ENCODE measurements at regions not wholly inside any gene's neighbourhood (a gene's known extent, or its start where the extent isn't known, plus 50 kb on each side); places are given as distances from the start of the nearest gene placed in this dataset.

DNA sequence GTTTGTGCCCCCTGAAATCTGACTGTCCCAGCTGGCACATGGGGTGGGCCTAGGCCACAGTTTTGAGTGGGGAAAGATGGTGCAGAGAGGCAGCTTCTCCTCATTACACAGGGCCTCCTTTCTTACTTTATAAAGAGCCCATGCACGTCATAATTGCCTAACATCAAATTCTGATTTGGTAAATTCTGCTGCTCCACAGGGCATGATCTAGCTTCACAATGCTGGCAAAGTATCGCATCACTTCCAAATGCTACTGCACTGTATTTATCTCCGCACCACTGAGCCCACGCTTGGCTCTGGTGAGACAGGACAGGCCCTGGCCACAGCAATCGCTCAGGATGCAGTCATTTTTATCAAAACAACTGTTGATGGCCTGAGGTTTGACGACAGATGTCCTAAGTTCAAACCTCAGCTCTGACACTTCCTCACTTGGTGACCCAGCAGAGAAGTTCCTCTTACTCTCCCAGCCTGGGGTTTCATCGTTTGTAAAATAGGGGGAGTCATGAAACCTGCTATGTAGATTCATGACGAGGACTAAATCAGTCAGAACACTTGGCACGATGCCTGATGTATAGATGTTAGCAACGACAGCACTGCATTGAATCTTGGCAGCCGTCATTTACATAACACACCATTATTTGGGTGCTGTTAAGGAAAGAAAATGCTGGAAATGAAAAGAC is 187.9 kb downstream of the TTLL2 start:
- peaks cover 2% of the 10 kb centered on the region for H3K4me1 Mint-ChIP-seq
- Histone ChIP-seq H3K27ac (ENCODE audit: low read depth, low read length) (no peak overlapping the region), H3K4me3 (ENCODE audit: low read length) (no peak overlapping the region), H3K36me3 (ENCODE audit: control insufficient read depth, insufficient read depth, low read length) (no peaks in the 10 kb centered on the region), H3K9ac (ENCODE audit: extremely low read depth, low read length, poor library complexity, severe bottlenecking) (no peak overlapping the region), H3K27me3 (ENCODE audit: control insufficient read depth, insufficient read depth, low read length, poor library complexity, severe bottlenecking) (no peaks in the 10 kb centered on the region), H3K9me3 (ENCODE audit: control insufficient read depth, low read length) (no peaks in the 10 kb centered on the region), H3K4me1 (ENCODE audit: control insufficient read depth, insufficient read depth, low read length) (peaks cover 10% of the 10 kb centered on the region)
- H3K27me3 Mint-ChIP-seq (ENCODE audit: insufficient read depth) = peaks cover 8% of the 10 kb centered on the region
- no peaks in the 10 kb centered on the region for H3K9me3 Mint-ChIP-seq
- 91 to 99% methylated on average over 7 to 11 of the region's 11 CpGs for WGBS, 2 experiments (ENCODE audit: insufficient coverage in 1 of 2, insufficient read length in 1 of 2)
- no peaks in the 10 kb centered on the region for H3K36me3 Mint-ChIP-seq (ENCODE audit: low read depth)
- no peak overlapping the region for H3K4me3 Mint-ChIP-seq
- TF ChIP-seq, protein P1, sequence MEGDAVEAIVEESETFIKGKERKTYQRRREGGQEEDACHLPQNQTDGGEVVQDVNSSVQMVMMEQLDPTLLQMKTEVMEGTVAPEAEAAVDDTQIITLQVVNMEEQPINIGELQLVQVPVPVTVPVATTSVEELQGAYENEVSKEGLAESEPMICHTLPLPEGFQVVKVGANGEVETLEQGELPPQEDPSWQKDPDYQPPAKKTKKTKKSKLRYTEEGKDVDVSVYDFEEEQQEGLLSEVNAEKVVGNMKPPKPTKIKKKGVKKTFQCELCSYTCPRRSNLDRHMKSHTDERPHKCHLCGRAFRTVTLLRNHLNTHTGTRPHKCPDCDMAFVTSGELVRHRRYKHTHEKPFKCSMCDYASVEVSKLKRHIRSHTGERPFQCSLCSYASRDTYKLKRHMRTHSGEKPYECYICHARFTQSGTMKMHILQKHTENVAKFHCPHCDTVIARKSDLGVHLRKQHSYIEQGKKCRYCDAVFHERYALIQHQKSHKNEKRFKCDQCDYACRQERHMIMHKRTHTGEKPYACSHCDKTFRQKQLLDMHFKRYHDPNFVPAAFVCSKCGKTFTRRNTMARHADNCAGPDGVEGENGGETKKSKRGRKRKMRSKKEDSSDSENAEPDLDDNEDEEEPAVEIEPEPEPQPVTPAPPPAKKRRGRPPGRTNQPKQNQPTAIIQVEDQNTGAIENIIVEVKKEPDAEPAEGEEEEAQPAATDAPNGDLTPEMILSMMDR (conservative IDR thresholded peaks at IDR 0.05) = no peak
- H3K27ac Mint-ChIP-seq = no peak overlapping the region
- DNase-seq = no peak

DNA sequence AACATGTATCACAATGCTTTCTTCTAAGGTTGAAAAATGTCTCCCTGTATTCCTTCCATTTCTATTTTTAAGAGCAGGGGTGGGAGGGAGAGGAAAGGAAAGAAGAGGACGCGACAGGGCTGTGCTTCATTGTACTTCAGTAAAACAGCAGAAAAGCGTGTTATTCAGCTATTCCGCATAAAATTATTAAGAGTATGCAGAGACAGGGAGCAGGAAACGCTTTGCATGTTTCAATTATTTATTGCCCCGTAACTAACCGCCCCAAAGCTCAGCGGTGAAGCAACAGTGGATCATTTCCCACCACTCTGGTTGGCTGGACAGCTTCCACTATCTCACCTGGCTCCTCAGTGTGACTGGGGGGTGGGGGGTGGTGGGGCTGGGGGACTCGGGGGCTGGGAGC is 188.9 kb downstream of the TTLL2 start:
- H3K27me3 Mint-ChIP-seq (ENCODE audit: insufficient read depth) = peaks cover 8% of the 10 kb centered on the region
- no peaks in the 10 kb centered on the region for H3K36me3 Mint-ChIP-seq (ENCODE audit: low read depth)
- no peaks in the 10 kb centered on the region for H3K9me3 Mint-ChIP-seq
- Histone ChIP-seq H3K36me3 (ENCODE audit: control insufficient read depth, insufficient read depth, low read length) (no peaks in the 10 kb centered on the region), H3K27ac (ENCODE audit: low read depth, low read length) (no peak overlapping the region), H3K4me3 (ENCODE audit: low read length) (no peak overlapping the region), H3K27me3 (ENCODE audit: control insufficient read depth, insufficient read depth, low read length, poor library complexity, severe bottlenecking) (no peaks in the 10 kb centered on the region), H3K9me3 (ENCODE audit: control insufficient read depth, low read length) (no peaks in the 10 kb centered on the region), H3K9ac (ENCODE audit: extremely low read depth, low read length, poor library complexity, severe bottlenecking) (no peak overlapping the region), H3K4me1 (ENCODE audit: control insufficient read depth, insufficient read depth, low read length) (peaks cover 11% of the 10 kb centered on the region)
- WGBS, 2 experiments (ENCODE audit: insufficient coverage in 1 of 2, insufficient read length in 1 of 2) = 92 to 96% methylated on average over 5 to 8 of the region's 9 CpGs
- no peak overlapping the region for H3K27ac Mint-ChIP-seq
- DNase-seq = no peak
- TF ChIP-seq, protein P1 (conservative IDR thresholded peaks at IDR 0.05) = no peak
- peaks cover 2% of the 10 kb centered on the region for H3K4me1 Mint-ChIP-seq
- no peak overlapping the region for H3K4me3 Mint-ChIP-seq

DNA sequence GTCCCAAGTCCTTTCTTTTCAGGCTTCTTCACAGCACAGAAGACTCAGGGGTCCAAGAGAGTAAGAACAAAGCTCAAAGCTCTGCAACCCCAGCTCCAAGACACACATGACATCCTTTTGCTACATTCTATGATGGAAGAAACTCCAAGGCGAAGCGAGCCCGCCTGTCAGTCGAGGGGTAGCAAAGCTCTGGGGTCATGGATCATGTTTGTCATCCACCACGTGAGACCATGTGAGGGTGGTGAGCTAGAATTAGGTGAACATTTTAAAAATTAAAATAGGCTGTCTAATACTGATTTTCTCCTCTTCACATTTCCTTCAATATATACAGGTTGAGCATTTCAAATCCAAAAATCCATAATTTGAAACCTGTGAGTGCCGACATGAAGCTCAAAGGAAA is 189.6 kb downstream of the TTLL2 start:
- peaks cover 2% of the 10 kb centered on the region for H3K4me1 Mint-ChIP-seq
- TF ChIP-seq, protein P1 (conservative IDR thresholded peaks at IDR 0.05) = no peak
- H3K9me3 Mint-ChIP-seq = no peaks in the 10 kb centered on the region
- Histone ChIP-seq H3K27me3 (ENCODE audit: control insufficient read depth, insufficient read depth, low read length, poor library complexity, severe bottlenecking) (no peaks in the 10 kb centered on the region), H3K36me3 (ENCODE audit: control insufficient read depth, insufficient read depth, low read length) (no peaks in the 10 kb centered on the region), H3K9ac (ENCODE audit: extremely low read depth, low read length, poor library complexity, severe bottlenecking) (no peak overlapping the region), H3K9me3 (ENCODE audit: control insufficient read depth, low read length) (no peaks in the 10 kb centered on the region), H3K4me3 (ENCODE audit: low read length) (no peak overlapping the region), H3K27ac (ENCODE audit: low read depth, low read length) (no peak overlapping the region), H3K4me1 (ENCODE audit: control insufficient read depth, insufficient read depth, low read length) (peaks cover 11% of the 10 kb centered on the region)
- H3K27me3 Mint-ChIP-seq (ENCODE audit: insufficient read depth) = peaks cover 5% of the 10 kb centered on the region
- WGBS, 2 experiments (ENCODE audit: insufficient coverage in 1 of 2, insufficient read length in 1 of 2) = 84 to 96% methylated on average over 4 to 5 of the region's 6 CpGs
- no peak for DNase-seq
- H3K4me3 Mint-ChIP-seq = no peak overlapping the region
- no peaks in the 10 kb centered on the region for H3K36me3 Mint-ChIP-seq (ENCODE audit: low read depth)
- no peak overlapping the region for H3K27ac Mint-ChIP-seq

Data from endodermal cell (in vitro differentiated cells).